Adrenal gland (tissue), 9 donors: ENCODE measurements at regions not wholly inside any gene's neighbourhood (a gene's known extent, or its start where the extent isn't known, plus 50 kb on each side); places are given as distances from the start of the nearest gene placed in this dataset.

Experiments used
- DNase-seq, 7 donors: peaks; one replicate each; pipeline ENCODE4 v3.0.0-alpha.2; 2019 to 2020
- H3K27ac ChIP-seq, 5 donors: fragments of 200-600 bp; sonication (generic) in 4 of 5; 1 replicate in 3 of 5; 2 replicates in 2 of 5; pipeline versions ENCODE4 v1.5.1 to v1.8.0; 2016 to 2020; ENCODE audit warnings: mild to moderate bottlenecking in 1 of 5
- H3K27me3 ChIP-seq: fragments of 200-600 bp; 2 replicates; pipeline ENCODE4 v1.8.0; 2021
- H3K36me3 ChIP-seq, 2 donors: fragments of 200-600 bp; replicated peaks in 1 of 2; 1 replicate in 1 of 2; 2 replicates in 1 of 2; pipeline versions ENCODE4 v1.5.1 to v1.8.0; 2018 to 2022
- H3K4me1 ChIP-seq, 2 donors: fragments of 200-600 bp; replicated peaks in 1 of 2; 1 replicate in 1 of 2; 2 replicates in 1 of 2; pipeline versions ENCODE4 v1.5.1 to v1.8.0; 2018 to 2021
- H3K4me3 ChIP-seq, 4 donors: fragments of 200-600 bp; sonication (generic) in 3 of 4; one replicate each; pipeline ENCODE4 v1.5.1; 2016 to 2018
- H3K9me3 ChIP-seq, 3 donors: fragments of 200-600 bp; sonication (generic) in 1 of 3; replicated peaks in 1 of 3; 1 replicate in 2 of 3; 2 replicates in 1 of 3; pipeline versions ENCODE4 v1.5.1 to v1.8.0; 2016 to 2021
- CTCF ChIP-seq, 6 experiments: fragments of 450-650 bp in 4 of 6; fragments of 200-600 bp in 2 of 6; sonication (generic) in 1 of 6; IDR thresholded peaks; 1 replicate in 5 of 6; 2 replicates in 1 of 6; pipeline versions ENCODE4 v1.5.1 to v1.8.0; 2016 to 2021; ENCODE audit warnings: antibody characterized with exemption in 6 of 6, mild to moderate bottlenecking in 2 of 6, moderate library complexity in 1 of 6
- POLR2A ChIP-seq, 2 donors: fragments of 450-650 bp; IDR thresholded peaks; one replicate each; pipeline ENCODE4 v1.6.1; 2017; ENCODE audit warnings: antibody characterized with exemption in 2 of 2, mild to moderate bottlenecking in 2 of 2, moderate library complexity in 1 of 2
- WGBS, 4 donors: extraction: QIAGEN DNeasy Blood & Tissue Kit in 2 of 4; methylation state at CpG; one replicate each; pipeline versions ENCODE4 v1.1.5 to v1.1.7; 2013 to 2017; 5-methylcytosine and 5-hydroxymethylcytosine counted together
- intact Hi-C, 2 donors: fragments of 100-400 bp; cut with DNase I; formaldehyde crosslinking; loops; one replicate each; pipeline versions ENCODE4 v1.14.1 to v1.15.0; 2022 to 2023
- donor health status: healthy with polysubstance abuse.
- donor health status: Bipolar disorder and iron deficiency.
- donor health status: DM: yes; HTN: yes; CAD: no.
- donor health status: DM: no; HTN: no; CAD: no.
- donor health status: DM: no; HTN: no; CAD: no.

- Histone ChIP-seq H3K27me3 (no peaks in the 10 kb centered on the region), H3K4me3 (no peak overlapping the region), H3K27ac (no peak overlapping the region), H3K36me3 (no peaks in the 10 kb centered on the region), H3K9me3 (no peaks in the 10 kb centered on the region), H3K4me1 (peaks cover 0 to 8% of the 10 kb centered on the region in 2 donors)
- DNase-seq = no peak
- intact Hi-C loops = no loop called here
- no peak for TF ChIP-seq POLR2A (IDR thresholded peaks at IDR 0.05)
- TF ChIP-seq CTCF (IDR thresholded peaks at IDR 0.05) = no peak
- 58 to 86% (median 71%) methylated on average over 2 of the region's 2 CpGs for WGBS, 4 donors
These were observed 105.5 kb upstream of the ZNF462 start for GRCh38 chr9:106757514-106757913.

GRCh38 chr9:106758911-106759310 is 104.1 kb upstream of the ZNF462 start:
- intact Hi-C loops = no loop called here
- TF ChIP-seq CTCF (IDR thresholded peaks at IDR 0.05) = no peak
- TF ChIP-seq POLR2A (IDR thresholded peaks at IDR 0.05) = no peak
- no peaks in the 10 kb centered on the region for H3K36me3 ChIP-seq
- peaks cover 0 to under 1% of the 10 kb centered on the region in 2 donors for H3K4me1 ChIP-seq
- H3K4me3 ChIP-seq = no peak overlapping the region
- no peak overlapping the region for H3K27ac ChIP-seq
- no peak for DNase-seq
- WGBS, 4 donors = 55 to 86% (median 66%) methylated on average over 1 of the region's 1 CpG
- H3K27me3 ChIP-seq = no peaks in the 10 kb centered on the region
- H3K9me3 ChIP-seq = no peaks in the 10 kb centered on the region

GRCh38 chr9:106761493-106761892 is 101.5 kb upstream of the ZNF462 start:
- no peak for DNase-seq
- Histone ChIP-seq H3K4me3 (no peak overlapping the region), H3K4me1 (no peaks in the 10 kb centered on the region), H3K27ac (no peak overlapping the region), H3K9me3 (no peaks in the 10 kb centered on the region), H3K36me3 (no peaks in the 10 kb centered on the region), H3K27me3 (no peaks in the 10 kb centered on the region)
- TF ChIP-seq CTCF (IDR thresholded peaks at IDR 0.05) (no peak), POLR2A (IDR thresholded peaks at IDR 0.05) (no peak)
- 45 to 68% (median 62%) methylated on average over 2 of the region's 2 CpGs for WGBS, 4 donors
- intact Hi-C loops = no loop called here

GRCh38 chr9:106766616-106767015 is 96.3 kb upstream of the ZNF462 start:
- no peak for DNase-seq
- Histone ChIP-seq H3K9me3 (no peaks in the 10 kb centered on the region), H3K27me3 (no peaks in the 10 kb centered on the region), H3K4me1 (no peaks in the 10 kb centered on the region), H3K27ac (no peak overlapping the region), H3K36me3 (no peaks in the 10 kb centered on the region), H3K4me3 (no peak overlapping the region)
- TF ChIP-seq CTCF (IDR thresholded peaks at IDR 0.05) = no peak
- no peak for TF ChIP-seq POLR2A (IDR thresholded peaks at IDR 0.05)
- intact Hi-C loops = no loop called here
